ENCODE measurements at regions not wholly inside any gene's neighbourhood (a gene's known extent, or its start where the extent isn't known, plus 50 kb on each side); places are given as distances from the start of the nearest gene placed in this dataset.
"Not testable (repeated sequence)": the region's sequence is repeated elsewhere in the genome, so short reads cannot be mapped to it uniquely, and the experiment has no call there.

- H3K23ac ChIP-seq (ENCODE audit: low read length); H2AFZ ChIP-seq (ENCODE audit: insufficient read depth, low read length, poor library complexity); H3K27ac ChIP-seq (ENCODE audit: low read depth, low read length); H2AK5ac ChIP-seq (ENCODE audit: low read length); H2BK5ac ChIP-seq (ENCODE audit: low read depth, low read length, poor library complexity); H3K27me3 ChIP-seq (ENCODE audit: insufficient read depth, low read length); H3K18ac ChIP-seq (ENCODE audit: low read length); H4K8ac ChIP-seq (ENCODE audit: low read depth, low read length); H3K4me2 ChIP-seq (ENCODE audit: low read length); H3K9ac ChIP-seq (ENCODE audit: low read length); H2BK12ac ChIP-seq (ENCODE audit: low read length); H4K91ac ChIP-seq (ENCODE audit: low read depth, low read length); DNase-seq; H3K14ac ChIP-seq (ENCODE audit: low read length); H4K12ac ChIP-seq (ENCODE audit: low read depth, low read length); H3K9me3 ChIP-seq (ENCODE audit: insufficient read depth, low read depth, low read length); H3K36me3 ChIP-seq (ENCODE audit: control insufficient read depth in 1 of 2, insufficient read depth in 2 of 2, low read length in 2 of 2); H3K4ac ChIP-seq (ENCODE audit: low read depth, low read length); H3K79me2 ChIP-seq (ENCODE audit: control insufficient read depth, insufficient read depth, low read length, poor library complexity); H3K4me1 ChIP-seq (ENCODE audit: control insufficient read depth in 1 of 2, insufficient read depth in 2 of 2, low read length in 2 of 2); H2BK120ac ChIP-seq (ENCODE audit: insufficient read depth, low read length, poor library complexity); H3K4me3 ChIP-seq (ENCODE audit: low read depth, low read length); H3K79me1 ChIP-seq (ENCODE audit: low read length): not testable (repeated sequence)
- no CpG with 5 or more reads among the region's 9 CpGs for WGBS (ENCODE audit: extremely low coverage, insufficient coverage, insufficient read length)
Measured at GRCh38 chr9:39678534-39679263, 323.2 kb downstream of the SPATA31A1 start.

GRCh38 chr9:39680694-39681401 is 325.4 kb downstream of the SPATA31A1 start:
- H2BK5ac ChIP-seq (ENCODE audit: low read depth, low read length, poor library complexity); H3K14ac ChIP-seq (ENCODE audit: low read length); H4K8ac ChIP-seq (ENCODE audit: low read depth, low read length); H3K27me3 ChIP-seq (ENCODE audit: insufficient read depth, low read length); H3K4me2 ChIP-seq (ENCODE audit: low read length); H2BK12ac ChIP-seq (ENCODE audit: low read length); H3K36me3 ChIP-seq (ENCODE audit: control insufficient read depth in 1 of 2, insufficient read depth in 2 of 2, low read length in 2 of 2); H4K91ac ChIP-seq (ENCODE audit: low read depth, low read length); DNase-seq; H3K18ac ChIP-seq (ENCODE audit: low read length); H2AFZ ChIP-seq (ENCODE audit: insufficient read depth, low read length, poor library complexity); H3K4ac ChIP-seq (ENCODE audit: low read depth, low read length); H3K79me1 ChIP-seq (ENCODE audit: low read length); H3K79me2 ChIP-seq (ENCODE audit: control insufficient read depth, insufficient read depth, low read length, poor library complexity); H3K4me3 ChIP-seq (ENCODE audit: low read depth, low read length); H3K9me3 ChIP-seq (ENCODE audit: insufficient read depth, low read depth, low read length); H3K9ac ChIP-seq (ENCODE audit: low read length); H2BK120ac ChIP-seq (ENCODE audit: insufficient read depth, low read length, poor library complexity); H3K23ac ChIP-seq (ENCODE audit: low read length); H4K12ac ChIP-seq (ENCODE audit: low read depth, low read length); H3K4me1 ChIP-seq (ENCODE audit: control insufficient read depth in 1 of 2, insufficient read depth in 2 of 2, low read length in 2 of 2); H3K27ac ChIP-seq (ENCODE audit: low read depth, low read length); H2AK5ac ChIP-seq (ENCODE audit: low read length): not testable (repeated sequence)
- no CpG with 5 or more reads among the region's 6 CpGs for WGBS (ENCODE audit: extremely low coverage, insufficient coverage, insufficient read length)

DNA sequence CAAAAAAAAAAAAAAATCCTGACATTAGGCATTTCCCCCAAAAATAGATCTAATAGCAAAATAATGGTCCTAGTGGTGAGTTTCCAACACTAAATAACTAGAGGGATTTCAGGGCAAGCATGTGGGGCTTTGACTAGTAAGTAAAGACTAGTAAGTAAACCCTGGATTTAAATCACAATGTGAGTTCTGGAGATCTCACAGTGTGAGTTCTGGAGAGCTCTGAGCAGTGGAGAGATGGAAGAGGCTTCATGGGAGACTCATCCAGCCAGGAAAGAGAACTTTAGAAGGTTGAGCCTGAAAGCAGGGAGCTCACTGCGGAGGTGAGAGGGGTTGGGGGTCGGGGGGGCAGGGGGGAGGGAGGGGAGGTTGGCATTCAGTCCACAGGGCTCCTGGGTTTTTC is 373.4 kb downstream of the SPATA31A1 start:
- DNase-seq; H2BK5ac ChIP-seq (ENCODE audit: low read depth, low read length, poor library complexity); H2AK5ac ChIP-seq (ENCODE audit: low read length); H2BK12ac ChIP-seq (ENCODE audit: low read length); H3K4me1 ChIP-seq (ENCODE audit: control insufficient read depth in 1 of 2, insufficient read depth in 2 of 2, low read length in 2 of 2); H3K23ac ChIP-seq (ENCODE audit: low read length); H4K8ac ChIP-seq (ENCODE audit: low read depth, low read length); H3K27me3 ChIP-seq (ENCODE audit: insufficient read depth, low read length); H3K18ac ChIP-seq (ENCODE audit: low read length); H2AFZ ChIP-seq (ENCODE audit: insufficient read depth, low read length, poor library complexity); H3K9me3 ChIP-seq (ENCODE audit: insufficient read depth, low read depth, low read length); H3K4ac ChIP-seq (ENCODE audit: low read depth, low read length); H3K4me2 ChIP-seq (ENCODE audit: low read length); H3K79me1 ChIP-seq (ENCODE audit: low read length); H3K4me3 ChIP-seq (ENCODE audit: low read depth, low read length); H3K79me2 ChIP-seq (ENCODE audit: control insufficient read depth, insufficient read depth, low read length, poor library complexity); H3K14ac ChIP-seq (ENCODE audit: low read length); H4K12ac ChIP-seq (ENCODE audit: low read depth, low read length); H3K9ac ChIP-seq (ENCODE audit: low read length); H4K91ac ChIP-seq (ENCODE audit: low read depth, low read length); H2BK120ac ChIP-seq (ENCODE audit: insufficient read depth, low read length, poor library complexity); H3K27ac ChIP-seq (ENCODE audit: low read depth, low read length); H3K36me3 ChIP-seq (ENCODE audit: control insufficient read depth in 1 of 2, insufficient read depth in 2 of 2, low read length in 2 of 2): not testable (repeated sequence)
- no CpG with 5 or more reads among the region's 2 CpGs for WGBS (ENCODE audit: extremely low coverage, insufficient coverage, insufficient read length)

- H4K8ac ChIP-seq (ENCODE audit: low read depth, low read length); H2BK5ac ChIP-seq (ENCODE audit: low read depth, low read length, poor library complexity); H4K91ac ChIP-seq (ENCODE audit: low read depth, low read length); H3K18ac ChIP-seq (ENCODE audit: low read length); H3K27me3 ChIP-seq (ENCODE audit: insufficient read depth, low read length); H2AFZ ChIP-seq (ENCODE audit: insufficient read depth, low read length, poor library complexity); H2BK120ac ChIP-seq (ENCODE audit: insufficient read depth, low read length, poor library complexity); H3K23ac ChIP-seq (ENCODE audit: low read length); H3K27ac ChIP-seq (ENCODE audit: low read depth, low read length); DNase-seq; H3K9me3 ChIP-seq (ENCODE audit: insufficient read depth, low read depth, low read length); H3K14ac ChIP-seq (ENCODE audit: low read length); H2BK12ac ChIP-seq (ENCODE audit: low read length); H3K4me2 ChIP-seq (ENCODE audit: low read length); H2AK5ac ChIP-seq (ENCODE audit: low read length); H3K36me3 ChIP-seq (ENCODE audit: control insufficient read depth in 1 of 2, insufficient read depth in 2 of 2, low read length in 2 of 2); H3K9ac ChIP-seq (ENCODE audit: low read length); H3K79me2 ChIP-seq (ENCODE audit: control insufficient read depth, insufficient read depth, low read length, poor library complexity); H3K4ac ChIP-seq (ENCODE audit: low read depth, low read length); H3K4me1 ChIP-seq (ENCODE audit: control insufficient read depth in 1 of 2, insufficient read depth in 2 of 2, low read length in 2 of 2); H3K79me1 ChIP-seq (ENCODE audit: low read length); H3K4me3 ChIP-seq (ENCODE audit: low read depth, low read length); H4K12ac ChIP-seq (ENCODE audit: low read depth, low read length): not testable (repeated sequence)
- WGBS (ENCODE audit: extremely low coverage, insufficient coverage, insufficient read length), result no CpG with 5 or more reads among the region's 17 CpGs
Measured at GRCh38 chr9:39744898-39745297, 389.4 kb downstream of the SPATA31A1 start.
